B cell (primary cell): ENCODE measurements at regions not wholly inside any gene's neighbourhood (a gene's known extent, or its start where the extent isn't known, plus 50 kb on each side); places are given as distances from the start of the nearest gene placed in this dataset.
A peak's percentile ranks its signal among the peaks of the same experiment; 100 is the strongest.

Experiments
- ATAC-seq: fragments of 200-7000 bp; cut with Tn5 transposase; one replicate; pipeline ENCODE4 v1.10.0; 2021; ENCODE audit warnings: low read depth, mild to moderate bottlenecking, moderate number of reproducible peaks, moderate library complexity
- CTCF ChIA-PET: fragments of 350-600 bp; sonication (Branson Sonifier 250); formaldehyde crosslinking; loops from one replicate; lab custom pipeline; 2021; ENCODE audit warnings: antibody characterized with exemption, inconsistent platforms; lab: Charles Lee
- POLR2A ChIA-PET: fragments of 350-600 bp; sonication (Branson Sonifier 250); formaldehyde crosslinking; loops from one replicate; lab custom pipeline; 2021; ENCODE audit warnings: antibody characterized with exemption; lab: Charles Lee
- DNase-seq: peaks from one replicate; pipeline ENCODE4 v3.0.0; 2013
- H2AFZ ChIP-seq: 2 replicates; pipeline ENCODE4 v1.6.1; 2012; ENCODE audit warnings: mild to moderate bottlenecking, low read depth, low read length; ENCODE audit not compliant: insufficient read depth, poor library complexity, severe bottlenecking
- H3K27ac ChIP-seq, 2 donors: 1 replicate in 1 of 2; 2 replicates in 1 of 2; pipeline ENCODE4 v1.5.1; 2012 to 2013; ENCODE audit warnings: low read length in 2 of 2, mild to moderate bottlenecking in 2 of 2, moderate library complexity in 1 of 2
- H3K27me3 ChIP-seq, 4 experiments: fragments of 200-600 bp in 1 of 4; sonication (generic) in 1 of 4; replicated peaks in 1 of 4; 1 replicate in 2 of 4; 2 replicates in 2 of 4; pipeline versions ENCODE4 v1.6.1 to v1.7.0; 2013 to 2016; ENCODE audit warnings: low read length in 3 of 4, mild to moderate bottlenecking in 2 of 4, mixed read lengths in 1 of 4, moderate library complexity in 1 of 4; ENCODE audit not compliant: insufficient read depth in 4 of 4, control insufficient read depth in 3 of 4; ENCODE audit errors: control extremely low read depth in 1 of 4
- H3K36me3 ChIP-seq, 2 experiments: replicated peaks in 1 of 2; 1 replicate in 1 of 2; 2 replicates in 1 of 2; pipeline versions ENCODE4 v1.6.1 to v1.7.1; 2013; ENCODE audit warnings: low read length in 1 of 2; ENCODE audit not compliant: insufficient read depth in 2 of 2, control insufficient read depth in 1 of 2; ENCODE audit errors: control extremely low read depth in 1 of 2, extremely low read depth in 1 of 2
- H3K4me1 ChIP-seq, 2 donors: fragments of 200-600 bp in 1 of 2; sonication (generic) in 1 of 2; 1 replicate in 1 of 2; 2 replicates in 1 of 2; pipeline versions ENCODE4 v1.5.1 to v1.6.1; 2013 to 2017; ENCODE audit warnings: low read length in 2 of 2; ENCODE audit not compliant: control insufficient read depth in 2 of 2, insufficient read depth in 2 of 2
- H3K4me2 ChIP-seq: replicated peaks from 2 replicates; pipeline ENCODE3; 2012; ENCODE audit warnings: mild to moderate bottlenecking, low read depth, low read length; ENCODE audit not compliant: poor library complexity, severe bottlenecking
- H3K4me3 ChIP-seq, 5 experiments: fragments of 200-600 bp in 1 of 5; sonication (generic) in 1 of 5; 1 replicate in 3 of 5; 2 replicates in 2 of 5; pipeline versions ENCODE4 v1.5.1 to v1.7.0; 2011 to 2016; ENCODE audit warnings: low read length in 4 of 5, mild to moderate bottlenecking in 4 of 5, low read depth in 2 of 5, control low read depth in 1 of 5, moderate library complexity in 1 of 5; ENCODE audit not compliant: insufficient read depth in 1 of 5; ENCODE audit errors: control extremely low read depth in 1 of 5, extremely low read depth in 1 of 5
- H3K79me2 ChIP-seq: fragments of 200-600 bp; sonication (generic); one replicate; pipeline ENCODE4 v1.6.0; 2016; ENCODE audit warnings: low read length; ENCODE audit not compliant: control insufficient read depth, insufficient read depth
- H3K9ac ChIP-seq: fragments of 200-600 bp; sonication (generic); 2 replicates; pipeline ENCODE4 v1.6.1; 2017; ENCODE audit warnings: mild to moderate bottlenecking, low read length, moderate library complexity
- H3K9me3 ChIP-seq, 3 donors: one replicate each; pipeline versions ENCODE4 v1.6.1 to v1.7.1; 2013; ENCODE audit warnings: low read length in 2 of 3; ENCODE audit not compliant: control insufficient read depth in 2 of 3, insufficient read depth in 1 of 3; ENCODE audit errors: control extremely low read depth in 1 of 3
- H4K20me1 ChIP-seq: 2 replicates; pipeline ENCODE4 v1.6.0; 2012; ENCODE audit warnings: mild to moderate bottlenecking, low read length; ENCODE audit not compliant: insufficient read depth, control insufficient read depth, poor library complexity, severe bottlenecking
- H3K27ac Mint-ChIP-seq: one replicate; pipeline ENCODE4 v1.8.0; 2021; ENCODE audit warnings: mixed read lengths
- H3K27me3 Mint-ChIP-seq: one replicate; pipeline ENCODE4 v1.8.0; 2021; ENCODE audit warnings: mixed read lengths
- H3K4me1 Mint-ChIP-seq: one replicate; pipeline ENCODE4 v1.8.0; 2021; ENCODE audit warnings: mixed read lengths
- H3K4me3 Mint-ChIP-seq: one replicate; pipeline ENCODE4 v1.8.0; 2021; ENCODE audit warnings: mixed read lengths
- H3K9me3 Mint-ChIP-seq: one replicate; pipeline ENCODE4 v1.8.0; 2022; ENCODE audit warnings: mixed read lengths; ENCODE audit not compliant: insufficient read depth
- EZH2 ChIP-seq: IDR thresholded peaks from 2 replicates; pipeline ENCODE4 v1.6.1; 2012; ENCODE audit warnings: borderline replicate concordance, low read depth, mild to moderate bottlenecking, moderate library complexity, low read length; ENCODE audit not compliant: insufficient read depth, poor library complexity, severe bottlenecking
- WGBS: methylation state at CpG from one replicate; pipeline ENCODE4 v1.1.5; 2013; ENCODE audit warnings: missing lambda C conversion rate; ENCODE audit not compliant: insufficient coverage; 5-methylcytosine and 5-hydroxymethylcytosine counted together
- intact Hi-C: fragments of 100-400 bp; cut with micrococcal nuclease; formaldehyde crosslinking; loops from one replicate; pipeline ENCODE4 v1.10.0; 2022
- TF ChIP-seq, protein P1 (sequence below): fragments of 200-600 bp; IDR thresholded peaks from one replicate; pipeline ENCODE4 v1.8.0; 2022; ENCODE audit warnings: antibody characterized with exemption, mild to moderate bottlenecking

DNA sequence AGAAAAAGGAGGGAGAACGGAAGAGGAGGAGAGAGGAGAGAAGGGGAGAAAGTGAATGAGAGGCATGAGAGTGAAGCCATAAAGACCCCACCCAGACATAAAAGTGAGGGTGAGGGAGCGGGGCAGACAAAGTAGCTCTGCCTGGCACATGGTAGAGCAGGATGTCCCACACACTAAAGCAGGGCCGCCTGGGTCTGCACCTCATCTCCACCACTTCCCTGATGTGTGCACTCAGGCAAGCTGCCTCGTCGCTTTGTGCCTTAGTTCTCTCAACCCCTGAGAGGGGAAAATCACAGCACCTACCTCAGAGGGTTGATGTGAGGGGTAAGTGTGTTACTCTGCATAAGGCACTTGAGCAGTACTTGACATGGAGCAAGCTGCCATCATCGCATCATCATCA, 488.1 kb downstream of the COG6 start:
- Histone ChIP-seq H2AFZ (no peak overlapping the region), H4K20me1 (no peaks in the 10 kb centered on the region), H3K9ac (no peak overlapping the region), H3K79me2 (no peaks in the 10 kb centered on the region), H3K9me3 (no peaks in the 10 kb centered on the region), H3K27ac (no peak overlapping the region), H3K36me3 (no peaks in the 10 kb centered on the region), H3K4me3 (no peak overlapping the region), H3K4me2 (peak overlapping the region; percentile 2), H3K27me3 (no peaks in the 10 kb centered on the region), H3K4me1 (peaks cover 20 to 27% of the 10 kb centered on the region in 2 donors)
- 100% methylated on average over 1 of the region's 6 CpGs for WGBS
- intact Hi-C loops: no loop called here
- Mint-ChIP-seq H3K27me3 (peaks cover 11% of the 10 kb centered on the region), H3K4me1 (peaks cover 33% of the 10 kb centered on the region), H3K27ac (no peak overlapping the region), H3K9me3 (no peaks in the 10 kb centered on the region), H3K4me3 (no peak overlapping the region)
- CTCF ChIA-PET: interaction anchor here (1.4 kb wide), 1 partner anchor 75 kb away, joined by 4 read pairs; no protein-coding TSS in a partner anchor
- TF ChIP-seq, protein P1, sequence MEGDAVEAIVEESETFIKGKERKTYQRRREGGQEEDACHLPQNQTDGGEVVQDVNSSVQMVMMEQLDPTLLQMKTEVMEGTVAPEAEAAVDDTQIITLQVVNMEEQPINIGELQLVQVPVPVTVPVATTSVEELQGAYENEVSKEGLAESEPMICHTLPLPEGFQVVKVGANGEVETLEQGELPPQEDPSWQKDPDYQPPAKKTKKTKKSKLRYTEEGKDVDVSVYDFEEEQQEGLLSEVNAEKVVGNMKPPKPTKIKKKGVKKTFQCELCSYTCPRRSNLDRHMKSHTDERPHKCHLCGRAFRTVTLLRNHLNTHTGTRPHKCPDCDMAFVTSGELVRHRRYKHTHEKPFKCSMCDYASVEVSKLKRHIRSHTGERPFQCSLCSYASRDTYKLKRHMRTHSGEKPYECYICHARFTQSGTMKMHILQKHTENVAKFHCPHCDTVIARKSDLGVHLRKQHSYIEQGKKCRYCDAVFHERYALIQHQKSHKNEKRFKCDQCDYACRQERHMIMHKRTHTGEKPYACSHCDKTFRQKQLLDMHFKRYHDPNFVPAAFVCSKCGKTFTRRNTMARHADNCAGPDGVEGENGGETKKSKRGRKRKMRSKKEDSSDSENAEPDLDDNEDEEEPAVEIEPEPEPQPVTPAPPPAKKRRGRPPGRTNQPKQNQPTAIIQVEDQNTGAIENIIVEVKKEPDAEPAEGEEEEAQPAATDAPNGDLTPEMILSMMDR: no peak
- no peak for TF ChIP-seq EZH2
- ATAC-seq (peak; percentile 56), DNase-seq (peak; percentile 41)
- POLR2A ChIA-PET: interaction anchor here (0.6 to 1.5 kb wide), 2 partner anchors 27 to 418 kb away, joined by 4 read pairs; no protein-coding TSS in a partner anchor

DNA sequence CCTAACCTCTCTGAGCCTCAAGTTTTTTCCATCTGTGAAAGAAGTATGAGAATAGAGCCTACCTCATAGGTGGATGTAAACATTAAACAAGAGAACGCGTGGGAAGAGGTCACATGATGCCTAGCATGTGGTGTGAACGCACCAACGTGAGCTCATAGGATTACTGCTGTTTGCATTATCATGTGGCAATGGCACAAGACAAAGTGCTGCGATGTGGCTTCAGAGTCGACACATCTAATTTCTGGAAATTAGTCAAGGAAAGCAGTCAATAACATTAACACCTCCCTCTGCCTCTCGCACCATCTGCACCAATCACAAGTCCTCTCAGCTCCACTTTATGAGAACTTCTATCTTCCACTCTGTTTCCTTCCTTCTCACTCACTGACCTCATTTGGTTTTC, 489.7 kb downstream of the COG6 start:
- Mint-ChIP-seq H3K4me3 (no peak overlapping the region), H3K4me1 (peaks cover 35% of the 10 kb centered on the region), H3K27ac (no peak overlapping the region), H3K27me3 (peaks cover 4% of the 10 kb centered on the region), H3K9me3 (no peaks in the 10 kb centered on the region)
- H3K4me1 ChIP-seq: peaks cover 20 to 27% of the 10 kb centered on the region in 2 donors
- no peak for DNase-seq
- TF ChIP-seq EZH2: no peak
- ATAC-seq: no peak
- no peaks in the 10 kb centered on the region for H3K79me2 ChIP-seq
- H3K27ac ChIP-seq: no peak overlapping the region
- intact Hi-C loops: no loop called here
- no peaks in the 10 kb centered on the region for H3K36me3 ChIP-seq
- H3K9me3 ChIP-seq: no peaks in the 10 kb centered on the region
- no peaks in the 10 kb centered on the region for H4K20me1 ChIP-seq
- no peak overlapping the region for H3K4me2 ChIP-seq
- no peak overlapping the region for H3K4me3 ChIP-seq
- no peak overlapping the region for H3K9ac ChIP-seq
- ChIA-PET POLR2A (no interaction called here), CTCF (no interaction called here)
- H3K27me3 ChIP-seq: no peaks in the 10 kb centered on the region
- H2AFZ ChIP-seq: no peak overlapping the region
- WGBS: 95% methylated on average over 7 of the region's 7 CpGs
